ENCODE measurements at regions not wholly inside any gene's neighbourhood (a gene's known extent, or its start where the extent isn't known, plus 50 kb on each side); places are given as distances from the start of the nearest gene placed in this dataset.

DNA sequence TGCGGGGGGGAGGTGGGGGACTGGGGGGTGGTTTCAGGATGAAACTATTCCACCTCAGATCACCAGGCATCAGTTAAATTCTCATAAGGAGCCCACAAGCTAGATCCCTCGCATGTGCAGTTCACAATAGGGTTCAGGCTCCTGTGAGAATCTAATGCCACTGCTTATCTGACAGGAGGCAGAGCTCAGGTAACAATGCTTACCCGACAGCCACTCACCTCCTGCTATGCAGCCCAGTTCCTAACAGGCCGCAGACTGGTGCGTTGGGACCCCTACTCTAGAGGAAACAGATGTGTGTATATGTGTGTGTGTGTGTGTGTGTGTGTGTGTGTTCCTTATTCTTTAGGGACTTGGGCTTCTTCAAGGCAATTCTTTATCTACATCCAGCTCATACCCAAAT lies 352.3 kb upstream of the CCNH start:
- H3K4me2 ChIP-seq (ENCODE audit: low read length), result no peak overlapping the region
- no peaks in the 10 kb centered on the region for H3K9me3 Mint-ChIP-seq (ENCODE audit: unreplicated experiment)
- H3K36me3 Mint-ChIP-seq (ENCODE audit: low read depth, unreplicated experiment), result no peaks in the 10 kb centered on the region
- H3K27ac Mint-ChIP-seq (ENCODE audit: unreplicated experiment), result no peak overlapping the region
- FAIRE-seq, result no peak
- H3K4me3 ChIP-seq (ENCODE audit: insufficient read depth, low read depth, low read length), result no peak overlapping the region
- no peaks in the 10 kb centered on the region for H3K4me1 Mint-ChIP-seq (ENCODE audit: low read depth, unreplicated experiment)
- H3K4me1 ChIP-seq (ENCODE audit: insufficient read depth, low read length), result no peaks in the 10 kb centered on the region
- no peak overlapping the region for H3K4me3 Mint-ChIP-seq (ENCODE audit: unreplicated experiment)
- no peaks in the 10 kb centered on the region for H3K9me3 ChIP-seq (ENCODE audit: insufficient read depth, low read depth, low read length)
- H3K36me3 ChIP-seq (ENCODE audit: insufficient read depth, low read length), result no peaks in the 10 kb centered on the region
- H3K79me2 ChIP-seq (ENCODE audit: insufficient read depth, low read length), result no peaks in the 10 kb centered on the region
- H3K27ac ChIP-seq (ENCODE audit: low read depth, low read length), result no peak overlapping the region
- no peak overlapping the region for H3K9ac ChIP-seq (ENCODE audit: low read length)
- H2AFZ ChIP-seq (ENCODE audit: low read depth, low read length), result no peak overlapping the region
- no peaks in the 10 kb centered on the region for H3K27me3 ChIP-seq (ENCODE audit: insufficient read depth, low read length)
- no peaks in the 10 kb centered on the region for H3K27me3 Mint-ChIP-seq (ENCODE audit: low read depth, unreplicated experiment)
- no peak for DNase-seq (ENCODE audit: low read depth)
- TF ChIP-seq, protein P1, sequence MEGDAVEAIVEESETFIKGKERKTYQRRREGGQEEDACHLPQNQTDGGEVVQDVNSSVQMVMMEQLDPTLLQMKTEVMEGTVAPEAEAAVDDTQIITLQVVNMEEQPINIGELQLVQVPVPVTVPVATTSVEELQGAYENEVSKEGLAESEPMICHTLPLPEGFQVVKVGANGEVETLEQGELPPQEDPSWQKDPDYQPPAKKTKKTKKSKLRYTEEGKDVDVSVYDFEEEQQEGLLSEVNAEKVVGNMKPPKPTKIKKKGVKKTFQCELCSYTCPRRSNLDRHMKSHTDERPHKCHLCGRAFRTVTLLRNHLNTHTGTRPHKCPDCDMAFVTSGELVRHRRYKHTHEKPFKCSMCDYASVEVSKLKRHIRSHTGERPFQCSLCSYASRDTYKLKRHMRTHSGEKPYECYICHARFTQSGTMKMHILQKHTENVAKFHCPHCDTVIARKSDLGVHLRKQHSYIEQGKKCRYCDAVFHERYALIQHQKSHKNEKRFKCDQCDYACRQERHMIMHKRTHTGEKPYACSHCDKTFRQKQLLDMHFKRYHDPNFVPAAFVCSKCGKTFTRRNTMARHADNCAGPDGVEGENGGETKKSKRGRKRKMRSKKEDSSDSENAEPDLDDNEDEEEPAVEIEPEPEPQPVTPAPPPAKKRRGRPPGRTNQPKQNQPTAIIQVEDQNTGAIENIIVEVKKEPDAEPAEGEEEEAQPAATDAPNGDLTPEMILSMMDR (IDR thresholded peaks at IDR 0.05; ENCODE audit: insufficient read depth, low read depth, low read length), result no peak
- no peak for TF ChIP-seq EZH2 (IDR thresholded peaks at IDR 0.05; ENCODE audit: insufficient read depth, low read length)
- H4K20me1 ChIP-seq (ENCODE audit: insufficient read depth, low read length), result no peaks in the 10 kb centered on the region

DNA sequence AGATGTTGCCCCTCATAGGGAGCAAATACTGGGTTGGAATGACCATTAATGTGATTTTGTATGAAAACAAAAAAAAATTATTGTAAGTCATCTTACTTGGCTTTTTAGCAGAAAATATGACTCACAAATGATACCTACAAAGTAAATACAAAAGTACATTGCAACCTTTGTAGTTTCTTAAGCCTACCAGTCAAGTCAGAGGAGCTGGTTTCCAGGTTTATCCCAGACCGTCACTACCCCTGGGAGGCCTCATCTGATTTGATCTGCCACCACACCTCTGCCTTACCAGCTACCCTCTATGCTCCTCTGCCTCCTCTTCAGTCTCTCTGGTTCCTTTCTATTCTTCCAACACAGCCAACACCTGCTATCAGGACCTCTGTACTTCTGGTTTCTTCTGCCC lies 349.9 kb upstream of the CCNH start:
- H3K4me2 ChIP-seq (ENCODE audit: low read length), result no peak overlapping the region
- TF ChIP-seq, protein P1 (IDR thresholded peaks at IDR 0.05; ENCODE audit: insufficient read depth, low read depth, low read length), result no peak
- no peak for TF ChIP-seq EZH2 (IDR thresholded peaks at IDR 0.05; ENCODE audit: insufficient read depth, low read length)
- Mint-ChIP-seq H3K4me1 (ENCODE audit: low read depth, unreplicated experiment) (no peaks in the 10 kb centered on the region), H3K27me3 (ENCODE audit: low read depth, unreplicated experiment) (no peaks in the 10 kb centered on the region), H3K9me3 (ENCODE audit: unreplicated experiment) (no peaks in the 10 kb centered on the region), H3K27ac (ENCODE audit: unreplicated experiment) (no peak overlapping the region), H3K4me3 (ENCODE audit: unreplicated experiment) (no peak overlapping the region), H3K36me3 (ENCODE audit: low read depth, unreplicated experiment) (no peaks in the 10 kb centered on the region)
- no peaks in the 10 kb centered on the region for H3K27me3 ChIP-seq (ENCODE audit: insufficient read depth, low read length)
- no peak overlapping the region for H3K4me3 ChIP-seq (ENCODE audit: insufficient read depth, low read depth, low read length)
- H3K79me2 ChIP-seq (ENCODE audit: insufficient read depth, low read length), result no peaks in the 10 kb centered on the region
- H2AFZ ChIP-seq (ENCODE audit: low read depth, low read length), result no peak overlapping the region
- DNase-seq (ENCODE audit: low read depth), result no peak
- H3K9ac ChIP-seq (ENCODE audit: low read length), result no peak overlapping the region
- H3K9me3 ChIP-seq (ENCODE audit: insufficient read depth, low read depth, low read length), result no peaks in the 10 kb centered on the region
- H3K4me1 ChIP-seq (ENCODE audit: insufficient read depth, low read length), result no peaks in the 10 kb centered on the region
- no peak overlapping the region for H3K27ac ChIP-seq (ENCODE audit: low read depth, low read length)
- H3K36me3 ChIP-seq (ENCODE audit: insufficient read depth, low read length), result no peaks in the 10 kb centered on the region
- no peak for FAIRE-seq
- H4K20me1 ChIP-seq (ENCODE audit: insufficient read depth, low read length), result no peaks in the 10 kb centered on the region

DNA sequence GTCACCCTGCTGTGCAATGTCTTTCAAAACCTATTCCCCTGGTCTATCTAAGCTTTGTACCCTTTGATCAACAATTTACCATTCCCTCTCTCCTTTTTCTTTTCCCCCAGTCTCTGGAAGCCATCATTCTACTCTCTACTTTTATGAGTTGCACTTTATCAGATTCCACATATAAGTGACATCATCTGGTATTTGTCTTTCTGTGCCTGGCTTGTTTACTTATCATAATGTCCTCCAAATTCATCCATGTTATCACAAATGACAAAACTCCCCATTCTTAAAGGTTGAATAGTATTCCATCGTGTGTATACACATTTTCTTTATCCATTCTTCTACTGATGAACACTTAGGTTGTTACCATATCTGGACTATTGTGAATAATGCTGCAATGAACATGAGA lies 344.2 kb upstream of the CCNH start:
- Mint-ChIP-seq H3K27me3 (ENCODE audit: low read depth, unreplicated experiment) (no peaks in the 10 kb centered on the region), H3K36me3 (ENCODE audit: low read depth, unreplicated experiment) (no peaks in the 10 kb centered on the region), H3K4me1 (ENCODE audit: low read depth, unreplicated experiment) (peaks cover 3% of the 10 kb centered on the region), H3K9me3 (ENCODE audit: unreplicated experiment) (no peaks in the 10 kb centered on the region), H3K4me3 (ENCODE audit: unreplicated experiment) (no peak overlapping the region), H3K27ac (ENCODE audit: unreplicated experiment) (no peak overlapping the region)
- TF ChIP-seq EZH2 (IDR thresholded peaks at IDR 0.05; ENCODE audit: insufficient read depth, low read length), result no peak
- TF ChIP-seq, protein P1 (IDR thresholded peaks at IDR 0.05; ENCODE audit: insufficient read depth, low read depth, low read length), result no peak
- Histone ChIP-seq H3K36me3 (ENCODE audit: insufficient read depth, low read length) (no peaks in the 10 kb centered on the region), H3K79me2 (ENCODE audit: insufficient read depth, low read length) (no peaks in the 10 kb centered on the region), H3K27ac (ENCODE audit: low read depth, low read length) (no peak overlapping the region), H2AFZ (ENCODE audit: low read depth, low read length) (no peak overlapping the region), H3K4me1 (ENCODE audit: insufficient read depth, low read length) (no peaks in the 10 kb centered on the region), H3K9me3 (ENCODE audit: insufficient read depth, low read depth, low read length) (no peaks in the 10 kb centered on the region), H3K4me2 (ENCODE audit: low read length) (no peak overlapping the region), H3K27me3 (ENCODE audit: insufficient read depth, low read length) (no peaks in the 10 kb centered on the region), H3K9ac (ENCODE audit: low read length) (no peak overlapping the region), H3K4me3 (ENCODE audit: insufficient read depth, low read depth, low read length) (no peak overlapping the region), H4K20me1 (ENCODE audit: insufficient read depth, low read length) (no peaks in the 10 kb centered on the region)
- DNase-seq (ENCODE audit: low read depth) (no peak), FAIRE-seq (no peak)
